RWPE1 (cell line): ENCODE measurements at regions not wholly inside any gene's neighbourhood (a gene's known extent, or its start where the extent isn't known, plus 50 kb on each side); places are given as distances from the start of the nearest gene placed in this dataset.

Experiments used
- CTCF ChIA-PET: fragments of 350-600 bp; sonication (Branson Sonifier 250); formaldehyde crosslinking; extraction: SDS; loops from one replicate; lab custom pipeline; 2021; lab: Yijun Ruan, JAX
- POLR2A ChIA-PET: fragments of 400-600 bp; formaldehyde crosslinking; extraction: SDS; loops from one replicate; lab custom pipeline; 2020; ENCODE audit warnings: antibody characterized with exemption; ENCODE audit not compliant: low non-redundant PET; lab: Yijun Ruan, JAX
- DNase-seq: peaks from one replicate; pipeline ENCODE4 v3.0.0; 2012; ENCODE audit warnings: low spot score
- H3K27ac ChIP-seq: fragments of 450-650 bp; 2 replicates; pipeline ENCODE4 v1.5.1; 2017
- CTCF ChIP-seq: fragments of 450-650 bp; conservative IDR thresholded peaks from 2 replicates; pipeline ENCODE4 v1.5.1; 2017; ENCODE audit warnings: low read depth, mild to moderate bottlenecking

- CTCF ChIA-PET: interaction anchor here (0.6 to 0.7 kb wide), 5 partner anchors 12 to 716 kb away, joined by 3 to 4 read pairs (median 3); no protein-coding TSS in a partner anchor
- peak; percentile 21 for DNase-seq
- POLR2A ChIA-PET: no interaction called here
- TF ChIP-seq CTCF: no peak; the same call in 1 of the 2 replicates
- no peak overlapping the region for H3K27ac ChIP-seq
Observed at GRCh38 chr3:176663837-176664831, 533.1 kb downstream of the TBL1XR1 start.

- no peak for TF ChIP-seq CTCF
- ChIA-PET CTCF (interaction anchor here (0.7 kb wide), 1 partner anchor 147 kb away, joined by 3 read pairs; no protein-coding TSS in a partner anchor), POLR2A (no interaction called here)
- DNase-seq: no peak
- H3K27ac ChIP-seq: no peak overlapping the region
Observed at GRCh38 chr3:176663387-176663786, 533.9 kb downstream of the TBL1XR1 start.

- no peak for DNase-seq
- POLR2A ChIA-PET: no interaction called here
- CTCF ChIA-PET: no interaction called here
- no peak overlapping the region for H3K27ac ChIP-seq
- no peak for TF ChIP-seq CTCF
Observed at GRCh38 chr3:176661432-176661964, 535.8 kb downstream of the TBL1XR1 start.

- DNase-seq: no peak
- no peak for TF ChIP-seq CTCF
- ChIA-PET CTCF (no interaction called here), POLR2A (no interaction called here)
- H3K27ac ChIP-seq: no peak overlapping the region
Observed at GRCh38 chr3:176655404-176656094, 541.7 kb downstream of the TBL1XR1 start.

- ChIA-PET CTCF (interaction anchor here (0.6 kb wide), 1 partner anchor 196 kb away, joined by 4 read pairs; no protein-coding TSS in a partner anchor), POLR2A (no interaction called here)
- H3K27ac ChIP-seq: no peak overlapping the region
- TF ChIP-seq CTCF: no peak
- DNase-seq: no peak
Observed at GRCh38 chr3:176651622-176652021, 545.7 kb downstream of the TBL1XR1 start.

GRCh38 chr3:176650478-176650877 lies 546.8 kb downstream of the TBL1XR1 start:
- CTCF ChIA-PET: no interaction called here
- TF ChIP-seq CTCF: no peak
- peak; percentile 8 for DNase-seq
- H3K27ac ChIP-seq: no peak overlapping the region
- POLR2A ChIA-PET: no interaction called here
